ENCODE measurements at regions not wholly inside any gene's neighbourhood (a gene's known extent, or its start where the extent isn't known, plus 50 kb on each side); places are given as distances from the start of the nearest gene placed in this dataset.
"Not testable (repeated sequence)": the region's sequence is repeated elsewhere in the genome, so short reads cannot be mapped to it uniquely, and the experiment has no call there.

- no peaks in the 10 kb centered on the region for H3K27me3 ChIP-seq
Measured at GRCh38 chr3:170679190-170679589, 93.3 kb upstream of the SLC7A14 start.

GRCh38 chr3:170670504-170670903, 84.6 kb upstream of the SLC7A14 start:
- no peaks in the 10 kb centered on the region for H3K36me3 ChIP-seq
- DNase-seq (no peak), ATAC-seq (no peak), FAIRE-seq (no peak)
- H3K4me3 ChIP-seq: no peak overlapping the region
- TF ChIP-seq CTCF (IDR thresholded peaks at IDR 0.05): no peak
- H3K9me3 ChIP-seq: no peaks in the 10 kb centered on the region
- no peak overlapping the region for H3K27ac ChIP-seq
- H3K4me1 ChIP-seq: no peaks in the 10 kb centered on the region
- intact Hi-C loops (cut with DNase I): no loop called here
- H3K27me3 ChIP-seq: no peaks in the 10 kb centered on the region

More at GRCh38 chr3:170679190-170679589, 93.3 kb upstream of the SLC7A14 start:
- intact Hi-C loops (cut with DNase I): no loop called here
- no peak overlapping the region for H3K27ac ChIP-seq
- H3K4me3 ChIP-seq: no peak overlapping the region
- H3K4me1 ChIP-seq: no peaks in the 10 kb centered on the region
- FAIRE-seq (no peak), DNase-seq (no peak), ATAC-seq (no peak)
- no peaks in the 10 kb centered on the region for H3K36me3 ChIP-seq
- 84 to 87% methylated on average over 3 of the region's 3 CpGs for WGBS, 2 donors
- no peak for TF ChIP-seq CTCF (IDR thresholded peaks at IDR 0.05)
- no peaks in the 10 kb centered on the region for H3K9me3 ChIP-seq

GRCh38 chr3:170662986-170663385, 77.1 kb upstream of the SLC7A14 start:
- H3K4me3 ChIP-seq; intact Hi-C loops (cut with DNase I); H3K27me3 ChIP-seq; H3K36me3 ChIP-seq; ATAC-seq; DNase-seq; H3K4me1 ChIP-seq; H3K9me3 ChIP-seq; H3K27ac ChIP-seq; FAIRE-seq: not testable (repeated sequence)
- WGBS, 2 donors: 88 to 90% methylated on average over 2 to 3 of the region's 3 CpGs

- intact Hi-C loops (cut with DNase I): no loop called here
- 80 to 84% methylated on average over 5 of the region's 5 CpGs for WGBS, 2 donors
- H3K36me3 ChIP-seq: no peaks in the 10 kb centered on the region
- no peaks in the 10 kb centered on the region for H3K27me3 ChIP-seq
- H3K9me3 ChIP-seq: no peaks in the 10 kb centered on the region
- no peak for ATAC-seq
- no peak for TF ChIP-seq CTCF (IDR thresholded peaks at IDR 0.05)
- H3K4me1 ChIP-seq: no peaks in the 10 kb centered on the region
- no peak overlapping the region for H3K4me3 ChIP-seq
- no peak for DNase-seq
- no peak overlapping the region for H3K27ac ChIP-seq
- FAIRE-seq: no peak
Measured at GRCh38 chr3:170660139-170660538, 74.3 kb upstream of the SLC7A14 start.

GRCh38 chr3:170657312-170657711, 71.4 kb upstream of the SLC7A14 start:
- ATAC-seq (no peak), DNase-seq (no peak), FAIRE-seq (no peak)
- Histone ChIP-seq H3K27me3 (no peaks in the 10 kb centered on the region), H3K36me3 (no peaks in the 10 kb centered on the region), H3K27ac (no peak overlapping the region), H3K4me3 (no peak overlapping the region), H3K4me1 (no peaks in the 10 kb centered on the region), H3K9me3 (no peaks in the 10 kb centered on the region)
- WGBS, 2 donors: 58% methylated on average over 2 of the region's 2 CpGs
- intact Hi-C loops (cut with DNase I): no loop called here
- no peak for TF ChIP-seq CTCF (IDR thresholded peaks at IDR 0.05)

GRCh38 chr3:170656284-170656683, 70.4 kb upstream of the SLC7A14 start:
- WGBS, 2 donors: 67 to 87% methylated on average over 2 of the region's 2 CpGs
- no peak overlapping the region for H3K4me3 ChIP-seq
- no peak for DNase-seq
- H3K27me3 ChIP-seq: no peaks in the 10 kb centered on the region
- H3K9me3 ChIP-seq: no peaks in the 10 kb centered on the region
- H3K4me1 ChIP-seq: no peaks in the 10 kb centered on the region
- H3K27ac ChIP-seq: no peak overlapping the region
- no peak for FAIRE-seq
- no peaks in the 10 kb centered on the region for H3K36me3 ChIP-seq
- no peak for TF ChIP-seq CTCF (IDR thresholded peaks at IDR 0.05)
- ATAC-seq: no peak
- intact Hi-C loops (cut with DNase I): no loop called here
